Endothelial cell of umbilical vein (primary cell): ENCODE measurements at regions not wholly inside any gene's neighbourhood (a gene's known extent, or its start where the extent isn't known, plus 50 kb on each side); places are given as distances from the start of the nearest gene placed in this dataset.

Experiments
- BruUV-seq: library from RNA; stranded (reverse); fragments of 400-500 nt; replicated peaks from 2 replicates; lab custom pipeline; 2021; lab: Mats Ljungman, UMichigan
- CTCF ChIA-PET: fragments of 300-600, 350-600 bp; sonication (Branson Sonifier 250); formaldehyde crosslinking; loops from one replicate; lab custom pipeline; 2021; ENCODE audit warnings: antibody characterized with exemption, inconsistent platforms; lab: Charles Lee
- POLR2A ChIA-PET: fragments of 300-600, 350-600 bp; sonication (Branson Sonifier 250); formaldehyde crosslinking; loops from one replicate; lab custom pipeline; 2021; ENCODE audit warnings: antibody characterized with exemption, inconsistent platforms; lab: Charles Lee
- DNase-seq: peaks from one replicate; pipeline ENCODE4 v3.0.0-alpha.2; 2011; ENCODE audit warnings: low read depth, low spot score
- FAIRE-seq: peaks from 2 replicates; lab custom pipeline; 2011; peaks lifted over from hg19 to GRCh38; lab: Jason Lieb, UNC
- H2AFZ ChIP-seq: 2 replicates; pipeline ENCODE4 v1.6.0; 2012; ENCODE audit warnings: low read depth, low read length, control low read depth, inconsistent platforms
- H3K27ac ChIP-seq: 2 replicates; pipeline ENCODE4 v1.5.1; 2011; ENCODE audit warnings: low read depth, mild to moderate bottlenecking, control low read depth, low read length, moderate library complexity; ENCODE audit not compliant: insufficient read depth
- H3K27me3 ChIP-seq, 2 experiments: 2 replicates each; pipeline versions ENCODE4 v1.6.0 to v1.6.1; 2011; ENCODE audit warnings: low read length in 2 of 2, mixed read lengths in 1 of 2; ENCODE audit not compliant: control insufficient read depth in 2 of 2, insufficient read depth in 2 of 2
- H3K36me3 ChIP-seq, 2 experiments: 2 replicates in 1 of 2; 3 replicates in 1 of 2; pipeline ENCODE4 v1.5.1; 2011; ENCODE audit warnings: low read length in 2 of 2, mild to moderate bottlenecking in 1 of 2, moderate library complexity in 1 of 2; ENCODE audit not compliant: control insufficient read depth in 2 of 2, insufficient read depth in 2 of 2; ENCODE audit errors: extremely low read depth in 1 of 2
- H3K4me1 ChIP-seq: 3 replicates; pipeline ENCODE4 v1.5.1; 2011; ENCODE audit warnings: mild to moderate bottlenecking, low read length; ENCODE audit not compliant: control insufficient read depth, insufficient read depth; ENCODE audit errors: extremely low read depth
- H3K4me2 ChIP-seq: 2 replicates; pipeline ENCODE4 v1.6.1; 2011; ENCODE audit warnings: low read length, control low read depth, mixed read lengths; ENCODE audit not compliant: insufficient read depth
- H3K4me3 ChIP-seq, 3 experiments: fragments of 200-600 bp in 1 of 3; sonication (generic), shearing (Covaris generic) in 1 of 3; replicated peaks in 1 of 3; 2 replicates each; pipeline ENCODE4 v1.5.1; 2011 to 2016; ENCODE audit warnings: control low read depth in 3 of 3, low read length in 3 of 3, mild to moderate bottlenecking in 2 of 3, inconsistent platforms in 1 of 3, low read depth in 1 of 3, moderate library complexity in 1 of 3; ENCODE audit not compliant: insufficient read depth in 1 of 3
- H3K79me2 ChIP-seq: 2 replicates; pipeline ENCODE4 v1.6.0; 2012; ENCODE audit warnings: low read length, inconsistent platforms; ENCODE audit not compliant: control insufficient read depth, insufficient read depth
- H3K9ac ChIP-seq: replicated peaks from 2 replicates; pipeline ENCODE3; 2011; ENCODE audit warnings: low read length, control low read depth; ENCODE audit not compliant: insufficient read depth; ENCODE audit errors: extremely low read depth
- H3K9me1 ChIP-seq: replicated peaks from 3 replicates; pipeline ENCODE4 v1.6.0; 2011; ENCODE audit warnings: mild to moderate bottlenecking, low read length; ENCODE audit not compliant: control insufficient read depth, insufficient read depth; ENCODE audit errors: extremely low read depth
- H3K9me3 ChIP-seq: replicated peaks from 2 replicates; pipeline ENCODE4 v1.5.1; 2012; ENCODE audit warnings: low read length, inconsistent platforms; ENCODE audit not compliant: control insufficient read depth, insufficient read depth
- H4K20me1 ChIP-seq: replicated peaks from 2 replicates; pipeline ENCODE3; 2011; ENCODE audit warnings: mild to moderate bottlenecking, low read length; ENCODE audit not compliant: control insufficient read depth, insufficient read depth; ENCODE audit errors: extremely low read depth
- EZH2 ChIP-seq: IDR thresholded peaks from 2 replicates; pipeline ENCODE4 v1.6.1; 2012; ENCODE audit warnings: borderline replicate concordance, low read depth, mild to moderate bottlenecking, moderate library complexity, low read length, inconsistent platforms; ENCODE audit not compliant: severe bottlenecking
- FOS ChIP-seq: IDR thresholded peaks from 2 replicates; pipeline ENCODE4 v1.6.1; 2011; ENCODE audit warnings: mild to moderate bottlenecking, low read length, moderate library complexity, borderline replicate concordance; ENCODE audit not compliant: insufficient read depth
- GATA2 ChIP-seq: IDR thresholded peaks from 2 replicates; pipeline ENCODE4 v1.7.0; 2011; ENCODE audit warnings: low read depth, mild to moderate bottlenecking, moderate library complexity, mixed read lengths, low read length; ENCODE audit not compliant: insufficient read length, insufficient read depth
- JUN ChIP-seq: IDR thresholded peaks from 2 replicates; pipeline ENCODE4 v1.6.1; 2011; ENCODE audit warnings: borderline replicate concordance, low read depth; ENCODE audit not compliant: insufficient read length, insufficient read depth
- MYC ChIP-seq: IDR thresholded peaks from one replicate; pipeline ENCODE4 v1.6.1; 2011; ENCODE audit warnings: mild to moderate bottlenecking, low read depth, low read length
- POLR2A ChIP-seq: IDR thresholded peaks from 2 replicates; pipeline ENCODE4 v1.6.1; 2012; ENCODE audit warnings: low read depth, mild to moderate bottlenecking, control low read depth, low read length
- POLR2AphosphoS5 ChIP-seq: IDR thresholded peaks from 2 replicates; pipeline ENCODE4 v1.6.1; 2012; ENCODE audit warnings: low read depth, mild to moderate bottlenecking, control low read depth, low read length, moderate library complexity; ENCODE audit not compliant: insufficient read depth
- dilution Hi-C: fragments of 300-500 bp; cut with MboI; formaldehyde crosslinking; loops from one replicate; pipeline ENCODE4 v1.15.0; 2019; ENCODE audit warnings: low sequenced_read_pairs; ENCODE audit not compliant: extremely low pct_ligation_motif_present
- intact Hi-C: fragments of 100-400 bp; cut with micrococcal nuclease; formaldehyde crosslinking; loops from one replicate; pipeline ENCODE4 v1.10.0; 2022
- TF ChIP-seq, protein P1 (sequence below), 2 donors: IDR thresholded peaks; 1 replicate in 1 of 2; 2 replicates in 1 of 2; pipeline ENCODE4 v1.5.1; 2011; ENCODE audit warnings: low read length in 2 of 2, mild to moderate bottlenecking in 2 of 2, moderate library complexity in 2 of 2, control low read depth in 1 of 2, inconsistent platforms in 1 of 2, low read depth in 1 of 2; ENCODE audit not compliant: insufficient read depth in 1 of 2; ENCODE audit errors: extremely low read depth in 1 of 2
- TF ChIP-seq, protein P2 (sequence below): IDR thresholded peaks from 2 replicates; pipeline ENCODE4 v1.6.1; 2011; ENCODE audit not compliant: insufficient read depth, insufficient read length

DNA sequence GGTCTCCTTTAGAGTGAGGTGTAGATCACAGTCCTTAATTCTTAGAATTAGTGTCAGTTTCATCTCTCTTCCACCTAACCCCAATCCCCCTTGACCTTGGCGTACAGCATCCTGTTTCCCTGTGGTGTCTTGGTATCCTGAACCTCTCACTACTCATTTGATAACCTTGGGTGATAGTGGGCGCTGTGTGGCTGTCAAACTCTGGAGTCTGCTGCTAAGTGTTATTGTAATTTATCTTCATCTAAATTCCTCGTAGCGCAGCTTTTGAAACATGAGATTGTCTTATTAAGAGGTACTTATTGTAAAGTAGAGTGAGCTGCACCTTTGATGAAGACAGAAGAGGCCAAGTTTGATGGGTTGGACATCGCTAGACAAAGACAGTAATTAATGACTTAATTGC is 222.6 kb upstream of the SPRED2 start:
- no peak for FAIRE-seq
- dilution Hi-C loops = no loop called here

More for the DNA sequence above, 222.6 kb upstream of the SPRED2 start:
- POLR2A ChIA-PET = no interaction called here
- Histone ChIP-seq H3K4me3 (no peak overlapping the region), H3K36me3 (no peaks in the 10 kb centered on the region), H3K27me3 (peaks cover 0 to 2% of the 10 kb centered on the region in 2 experiments), H3K4me1 (no peaks in the 10 kb centered on the region), H3K79me2 (no peaks in the 10 kb centered on the region), H3K27ac (no peak overlapping the region), H3K9ac (no peak overlapping the region), H2AFZ (no peak overlapping the region), H3K4me2 (no peak overlapping the region), H4K20me1 (no peaks in the 10 kb centered on the region), H3K9me1 (no peaks in the 10 kb centered on the region), H3K9me3 (no peaks in the 10 kb centered on the region)
- TF ChIP-seq MYC = no peak
- no peak for TF ChIP-seq FOS
- TF ChIP-seq, protein P1, sequence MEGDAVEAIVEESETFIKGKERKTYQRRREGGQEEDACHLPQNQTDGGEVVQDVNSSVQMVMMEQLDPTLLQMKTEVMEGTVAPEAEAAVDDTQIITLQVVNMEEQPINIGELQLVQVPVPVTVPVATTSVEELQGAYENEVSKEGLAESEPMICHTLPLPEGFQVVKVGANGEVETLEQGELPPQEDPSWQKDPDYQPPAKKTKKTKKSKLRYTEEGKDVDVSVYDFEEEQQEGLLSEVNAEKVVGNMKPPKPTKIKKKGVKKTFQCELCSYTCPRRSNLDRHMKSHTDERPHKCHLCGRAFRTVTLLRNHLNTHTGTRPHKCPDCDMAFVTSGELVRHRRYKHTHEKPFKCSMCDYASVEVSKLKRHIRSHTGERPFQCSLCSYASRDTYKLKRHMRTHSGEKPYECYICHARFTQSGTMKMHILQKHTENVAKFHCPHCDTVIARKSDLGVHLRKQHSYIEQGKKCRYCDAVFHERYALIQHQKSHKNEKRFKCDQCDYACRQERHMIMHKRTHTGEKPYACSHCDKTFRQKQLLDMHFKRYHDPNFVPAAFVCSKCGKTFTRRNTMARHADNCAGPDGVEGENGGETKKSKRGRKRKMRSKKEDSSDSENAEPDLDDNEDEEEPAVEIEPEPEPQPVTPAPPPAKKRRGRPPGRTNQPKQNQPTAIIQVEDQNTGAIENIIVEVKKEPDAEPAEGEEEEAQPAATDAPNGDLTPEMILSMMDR (IDR thresholded peaks at IDR 0.05; ENCODE audit: extremely low read depth in 1 of 2, insufficient read depth in 1 of 2, low read depth in 1 of 2, low read length in 2 of 2) = no peak
- no peak for TF ChIP-seq JUN
- TF ChIP-seq GATA2 = no peak
- TF ChIP-seq, protein P2, sequence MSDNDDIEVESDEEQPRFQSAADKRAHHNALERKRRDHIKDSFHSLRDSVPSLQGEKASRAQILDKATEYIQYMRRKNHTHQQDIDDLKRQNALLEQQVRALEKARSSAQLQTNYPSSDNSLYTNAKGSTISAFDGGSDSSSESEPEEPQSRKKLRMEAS = no peak
- no peak for TF ChIP-seq POLR2AphosphoS5
- no peak for TF ChIP-seq POLR2A
- no peak for TF ChIP-seq EZH2
- CTCF ChIA-PET = no interaction called here
- DNase-seq = no peak
- intact Hi-C loops = no loop called here
- no TSS peak for BruUV-seq
